OCI-LY7 (cell line): ENCODE measurements at regions not wholly inside any gene's neighbourhood (a gene's known extent, or its start where the extent isn't known, plus 50 kb on each side); places are given as distances from the start of the nearest gene placed in this dataset.

Experiments
- CTCF ChIP-seq: fragments of 200-600 bp; sonication (generic); conservative IDR thresholded peaks from 2 replicates; pipeline ENCODE4 v1.5.1; 2014; ENCODE audit warnings: mild to moderate bottlenecking, antibody characterized with exemption, low read length, moderate library complexity, mixed read lengths
- EZH2phosphoT487 ChIP-seq: fragments of 200-600 bp; sonication (generic); IDR thresholded peaks from 2 replicates; pipeline ENCODE4 v1.6.1; 2018; ENCODE audit warnings: low read depth, borderline replicate concordance, mild to moderate bottlenecking, mixed run types, antibody characterized with exemption, low read length, moderate library complexity, mixed read lengths

GRCh38 chr10:121420006-121420405 lies 178.2 kb downstream of the FGFR2 start:
- no peak for TF ChIP-seq CTCF
- TF ChIP-seq EZH2phosphoT487, result no peak
